Peyer's patch (tissue), 4 donors: ENCODE measurements at regions not wholly inside any gene's neighbourhood (a gene's known extent, or its start where the extent isn't known, plus 50 kb on each side); places are given as distances from the start of the nearest gene placed in this dataset.
A peak's percentile ranks its signal among the peaks of the same experiment; 100 is the strongest.
"Not testable (repeated sequence)": the region's sequence is repeated elsewhere in the genome, so short reads cannot be mapped to it uniquely, and the experiment has no call there.

Source experiments
- DNase-seq, 3 donors: peaks; one replicate each; pipeline ENCODE4 v3.0.0-alpha.2; 2017 to 2019
- H3K27ac ChIP-seq, 4 donors: fragments of 200-600 bp; sonication (generic); one replicate each; pipeline ENCODE4 v1.5.1; 2016 to 2019
- H3K27me3 ChIP-seq, 2 donors: fragments of 200-600 bp; sonication (generic); one replicate each; pipeline ENCODE4 v1.5.1; 2019
- H3K36me3 ChIP-seq, 3 donors: fragments of 200-600 bp; sonication (generic); one replicate each; pipeline ENCODE4 v1.5.1; 2016 to 2019
- H3K4me1 ChIP-seq, 4 donors: fragments of 200-600 bp; sonication (generic); one replicate each; pipeline ENCODE4 v1.5.1; 2016 to 2019
- H3K4me3 ChIP-seq, 4 donors: fragments of 200-600 bp; sonication (generic); 1 replicate in 3 of 4; 2 replicates in 1 of 4; pipeline ENCODE4 v1.5.1; 2016 to 2019; ENCODE audit warnings: mild to moderate bottlenecking in 1 of 4
- H3K9me3 ChIP-seq, 4 donors: fragments of 200-600 bp; sonication (generic); one replicate each; pipeline ENCODE4 v1.5.1; 2016 to 2019; ENCODE audit warnings: mild to moderate bottlenecking in 1 of 4
- POLR2A ChIP-seq, 2 donors: fragments of 450-650 bp; IDR thresholded peaks; one replicate each; pipeline ENCODE4 v1.5.1; 2017; ENCODE audit warnings: antibody characterized with exemption in 2 of 2, mild to moderate bottlenecking in 2 of 2, moderate library complexity in 2 of 2
- TF ChIP-seq, protein P1 (sequence below), 6 experiments: fragments of 450-650 bp in 4 of 6; fragments of 200-600 bp in 2 of 6; sonication (generic) in 1 of 6; IDR thresholded peaks; one replicate each; pipeline ENCODE4 v1.5.1; 2017 to 2019; ENCODE audit warnings: antibody characterized with exemption in 6 of 6, mild to moderate bottlenecking in 3 of 6, moderate library complexity in 1 of 6

GRCh38 chr3:177449360-177450006, 252.2 kb upstream of the TBL1XR1 start:
- H3K27ac ChIP-seq, result peak overlapping the region in 3 of 4 donors; percentile 20 to 58 (median 38)

GRCh38 chr3:177451301-177451750, 254.0 kb upstream of the TBL1XR1 start:
- Histone ChIP-seq H3K27ac (peak overlapping the region in 1 of 4 donors; percentile 66), H3K9me3 (no peaks in the 10 kb centered on the region), H3K4me1 (peaks cover 0 to 24% (median 0%) of the 10 kb centered on the region in 4 donors), H3K36me3 (no peaks in the 10 kb centered on the region), H3K27me3 (no peaks in the 10 kb centered on the region), H3K4me3 (no peak overlapping the region)
- TF ChIP-seq POLR2A (IDR thresholded peaks at IDR 0.05), result no peak
- TF ChIP-seq, protein P1, sequence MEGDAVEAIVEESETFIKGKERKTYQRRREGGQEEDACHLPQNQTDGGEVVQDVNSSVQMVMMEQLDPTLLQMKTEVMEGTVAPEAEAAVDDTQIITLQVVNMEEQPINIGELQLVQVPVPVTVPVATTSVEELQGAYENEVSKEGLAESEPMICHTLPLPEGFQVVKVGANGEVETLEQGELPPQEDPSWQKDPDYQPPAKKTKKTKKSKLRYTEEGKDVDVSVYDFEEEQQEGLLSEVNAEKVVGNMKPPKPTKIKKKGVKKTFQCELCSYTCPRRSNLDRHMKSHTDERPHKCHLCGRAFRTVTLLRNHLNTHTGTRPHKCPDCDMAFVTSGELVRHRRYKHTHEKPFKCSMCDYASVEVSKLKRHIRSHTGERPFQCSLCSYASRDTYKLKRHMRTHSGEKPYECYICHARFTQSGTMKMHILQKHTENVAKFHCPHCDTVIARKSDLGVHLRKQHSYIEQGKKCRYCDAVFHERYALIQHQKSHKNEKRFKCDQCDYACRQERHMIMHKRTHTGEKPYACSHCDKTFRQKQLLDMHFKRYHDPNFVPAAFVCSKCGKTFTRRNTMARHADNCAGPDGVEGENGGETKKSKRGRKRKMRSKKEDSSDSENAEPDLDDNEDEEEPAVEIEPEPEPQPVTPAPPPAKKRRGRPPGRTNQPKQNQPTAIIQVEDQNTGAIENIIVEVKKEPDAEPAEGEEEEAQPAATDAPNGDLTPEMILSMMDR (IDR thresholded peaks at IDR 0.05), result no peak
- no peak for DNase-seq

More at GRCh38 chr3:177449360-177450006, 252.2 kb upstream of the TBL1XR1 start:
- Histone ChIP-seq H3K4me3 (no peak overlapping the region), H3K27me3 (no peaks in the 10 kb centered on the region), H3K36me3 (no peaks in the 10 kb centered on the region), H3K9me3 (no peaks in the 10 kb centered on the region), H3K4me1 (peaks cover 0 to 37% (median 0%) of the 10 kb centered on the region in 4 donors)
- DNase-seq, result peak in 2 of 3 donors; percentile 29 to 67
- TF ChIP-seq, protein P1 (IDR thresholded peaks at IDR 0.05), result no peak
- TF ChIP-seq POLR2A (IDR thresholded peaks at IDR 0.05), result no peak

DNA sequence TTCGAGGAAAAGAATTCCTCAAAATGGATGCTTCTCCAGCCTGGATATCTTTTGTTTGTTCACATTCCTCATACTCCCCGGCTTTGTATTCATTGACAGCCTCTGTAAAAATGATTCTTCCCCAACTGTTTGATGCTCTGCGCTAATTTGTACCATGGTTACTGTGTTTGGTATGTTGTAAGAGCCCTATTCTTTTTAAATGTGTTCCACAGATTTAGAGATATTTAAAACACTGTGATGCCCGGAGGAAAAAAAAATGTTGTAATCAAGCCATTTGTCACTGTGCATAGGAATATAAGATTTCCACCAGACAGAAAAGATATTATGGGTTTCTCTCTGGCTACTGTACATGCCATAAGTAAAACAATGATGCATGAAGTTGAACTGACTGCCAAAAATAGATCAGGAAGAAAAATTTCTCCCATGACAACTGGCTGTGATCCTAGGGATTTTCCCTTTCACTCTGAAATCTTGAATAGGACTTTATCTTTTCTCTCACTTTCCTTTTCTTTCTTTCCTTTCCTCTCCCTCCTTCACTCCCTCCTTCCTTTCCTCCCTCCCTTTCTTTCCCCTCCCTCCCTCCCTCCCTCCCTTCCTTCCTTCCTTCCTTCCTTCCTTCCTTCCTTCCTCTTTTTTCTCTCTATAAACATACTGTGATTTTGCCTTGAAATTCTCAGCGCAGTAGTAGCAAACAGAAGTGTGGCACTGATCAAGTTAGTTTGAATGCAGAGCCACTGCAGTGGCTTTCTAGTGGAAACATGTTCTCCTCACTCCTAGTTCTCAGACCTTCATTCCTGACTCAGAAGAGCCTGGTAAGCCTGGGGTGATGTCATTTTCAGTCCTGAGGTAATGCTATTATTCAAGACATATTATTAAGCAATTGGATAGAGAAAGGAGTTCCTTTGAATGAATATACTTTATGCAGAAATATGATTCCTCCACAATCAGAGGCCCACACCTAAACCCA, 254.9 kb upstream of the TBL1XR1 start:
- TF ChIP-seq, protein P1 (IDR thresholded peaks at IDR 0.05), result no peak
- no peak for TF ChIP-seq POLR2A (IDR thresholded peaks at IDR 0.05)
- H3K36me3 ChIP-seq, result no peaks in the 10 kb centered on the region
- H3K27me3 ChIP-seq, result no peaks in the 10 kb centered on the region
- no peak for DNase-seq
- no peak overlapping the region for H3K4me3 ChIP-seq
- no peaks in the 10 kb centered on the region for H3K9me3 ChIP-seq
- H3K27ac ChIP-seq, result peak overlapping the region in 1 of 4 donors; percentile 66
- H3K4me1 ChIP-seq, result peaks cover 0 to 17% (median 0%) of the 10 kb centered on the region in 4 donors

- Histone ChIP-seq H3K4me1 (peaks cover 0 to 14% (median 0%) of the 10 kb centered on the region in 4 donors), H3K9me3 (no peaks in the 10 kb centered on the region), H3K27me3 (no peaks in the 10 kb centered on the region), H3K4me3 (no peak overlapping the region), H3K27ac (peak overlapping the region in 1 of 4 donors; percentile 66), H3K36me3 (no peaks in the 10 kb centered on the region)
- no peak for DNase-seq
- TF ChIP-seq POLR2A (IDR thresholded peaks at IDR 0.05), result no peak
- TF ChIP-seq, protein P1 (IDR thresholded peaks at IDR 0.05), result no peak
Observed at GRCh38 chr3:177452831-177453450, 255.7 kb upstream of the TBL1XR1 start.

- no peak overlapping the region for H3K27ac ChIP-seq
Observed at GRCh38 chr3:177453451-177453844, 256.2 kb upstream of the TBL1XR1 start.

GRCh38 chr3:177457204-177457603, 259.9 kb upstream of the TBL1XR1 start:
- not testable (repeated sequence) for H3K27ac ChIP-seq, H3K36me3 ChIP-seq, H3K4me1 ChIP-seq, DNase-seq, H3K9me3 ChIP-seq, H3K4me3 ChIP-seq, H3K27me3 ChIP-seq

More at GRCh38 chr3:177453451-177453844, 256.2 kb upstream of the TBL1XR1 start:
- TF ChIP-seq, protein P1 (IDR thresholded peaks at IDR 0.05), result no peak
- no peak for TF ChIP-seq POLR2A (IDR thresholded peaks at IDR 0.05)
- Histone ChIP-seq H3K4me1 (peaks cover 0 to 9% (median 0%) of the 10 kb centered on the region in 4 donors), H3K27me3 (no peaks in the 10 kb centered on the region), H3K4me3 (no peak overlapping the region), H3K9me3 (no peaks in the 10 kb centered on the region), H3K36me3 (no peaks in the 10 kb centered on the region)
- no peak for DNase-seq
